ENCODE measurements at regions not wholly inside any gene's neighbourhood (a gene's known extent, or its start where the extent isn't known, plus 50 kb on each side); places are given as distances from the start of the nearest gene placed in this dataset.

GRCh38 chr15:91578511-91578910 is 275.0 kb upstream of the SLCO3A1 start:
- H3K27ac Mint-ChIP-seq (ENCODE audit: unreplicated experiment) = no peak overlapping the region
- TF ChIP-seq CTCF (IDR thresholded peaks at IDR 0.05) = no peak
- no peaks in the 10 kb centered on the region for H3K9me3 Mint-ChIP-seq (ENCODE audit: unreplicated experiment)
- H3K4me1 Mint-ChIP-seq (ENCODE audit: unreplicated experiment) = no peaks in the 10 kb centered on the region
- H3K4me3 Mint-ChIP-seq (ENCODE audit: unreplicated experiment) = no peak overlapping the region
- H3K27me3 Mint-ChIP-seq (ENCODE audit: unreplicated experiment) = no peaks in the 10 kb centered on the region
- DNase-seq (ENCODE audit: extremely low spot score, unreplicated experiment) = no peak
- H3K36me3 Mint-ChIP-seq (ENCODE audit: unreplicated experiment) = no peaks in the 10 kb centered on the region

GRCh38 chr15:91584895-91585294 is 268.6 kb upstream of the SLCO3A1 start:
- Mint-ChIP-seq H3K36me3 (ENCODE audit: unreplicated experiment) (no peaks in the 10 kb centered on the region), H3K4me3 (ENCODE audit: unreplicated experiment) (no peak overlapping the region), H3K27me3 (ENCODE audit: unreplicated experiment) (peaks cover 5% of the 10 kb centered on the region), H3K9me3 (ENCODE audit: unreplicated experiment) (peaks cover 7% of the 10 kb centered on the region), H3K4me1 (ENCODE audit: unreplicated experiment) (no peaks in the 10 kb centered on the region), H3K27ac (ENCODE audit: unreplicated experiment) (no peak overlapping the region)
- no peak for TF ChIP-seq CTCF (IDR thresholded peaks at IDR 0.05)
- no peak for DNase-seq (ENCODE audit: extremely low spot score, unreplicated experiment)

GRCh38 chr15:91586560-91586959 is 266.9 kb upstream of the SLCO3A1 start:
- TF ChIP-seq CTCF (IDR thresholded peaks at IDR 0.05) = no peak
- no peaks in the 10 kb centered on the region for H3K4me1 Mint-ChIP-seq (ENCODE audit: unreplicated experiment)
- H3K27me3 Mint-ChIP-seq (ENCODE audit: unreplicated experiment) = peaks cover 5% of the 10 kb centered on the region
- no peak overlapping the region for H3K27ac Mint-ChIP-seq (ENCODE audit: unreplicated experiment)
- H3K9me3 Mint-ChIP-seq (ENCODE audit: unreplicated experiment) = peaks cover 7% of the 10 kb centered on the region
- no peak overlapping the region for H3K4me3 Mint-ChIP-seq (ENCODE audit: unreplicated experiment)
- DNase-seq (ENCODE audit: extremely low spot score, unreplicated experiment) = no peak
- H3K36me3 Mint-ChIP-seq (ENCODE audit: unreplicated experiment) = no peaks in the 10 kb centered on the region

GRCh38 chr15:91589360-91589759 is 264.1 kb upstream of the SLCO3A1 start:
- H3K36me3 Mint-ChIP-seq (ENCODE audit: unreplicated experiment) = no peaks in the 10 kb centered on the region
- H3K4me1 Mint-ChIP-seq (ENCODE audit: unreplicated experiment) = no peaks in the 10 kb centered on the region
- peaks cover 7% of the 10 kb centered on the region for H3K9me3 Mint-ChIP-seq (ENCODE audit: unreplicated experiment)

DNA sequence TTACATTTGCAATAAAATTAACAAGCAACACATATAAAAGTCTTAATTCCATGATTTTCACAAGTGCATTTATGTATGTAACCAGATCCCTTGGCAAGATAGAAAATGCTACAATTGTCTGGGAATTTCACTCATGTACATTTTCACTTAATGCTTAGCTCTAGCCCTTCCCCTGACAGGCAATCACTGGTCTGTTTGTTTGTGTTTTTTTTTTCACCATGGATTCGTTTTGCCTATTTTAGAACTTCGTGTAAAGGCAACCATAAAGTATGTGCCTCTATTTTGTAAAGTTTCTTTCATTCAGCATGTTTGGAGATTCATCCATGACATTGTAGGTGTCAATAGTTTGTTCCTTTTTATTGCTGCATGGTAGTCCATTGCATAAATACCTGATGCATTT is 260.9 kb upstream of the SLCO3A1 start:
- H3K9me3 Mint-ChIP-seq (ENCODE audit: unreplicated experiment) = no peaks in the 10 kb centered on the region
- DNase-seq (ENCODE audit: extremely low spot score, unreplicated experiment) = no peak
- no peaks in the 10 kb centered on the region for H3K4me1 Mint-ChIP-seq (ENCODE audit: unreplicated experiment)
- no peak overlapping the region for H3K27ac Mint-ChIP-seq (ENCODE audit: unreplicated experiment)
- TF ChIP-seq CTCF (IDR thresholded peaks at IDR 0.05) = no peak
- no peaks in the 10 kb centered on the region for H3K36me3 Mint-ChIP-seq (ENCODE audit: unreplicated experiment)
- no peak overlapping the region for H3K4me3 Mint-ChIP-seq (ENCODE audit: unreplicated experiment)
- no peaks in the 10 kb centered on the region for H3K27me3 Mint-ChIP-seq (ENCODE audit: unreplicated experiment)

More at GRCh38 chr15:91589360-91589759, 264.1 kb upstream of the SLCO3A1 start:
- TF ChIP-seq CTCF (IDR thresholded peaks at IDR 0.05) = no peak
- Mint-ChIP-seq H3K27ac (ENCODE audit: unreplicated experiment) (no peak overlapping the region), H3K4me3 (ENCODE audit: unreplicated experiment) (no peak overlapping the region), H3K27me3 (ENCODE audit: unreplicated experiment) (peaks cover 5% of the 10 kb centered on the region)
- DNase-seq (ENCODE audit: extremely low spot score, unreplicated experiment) = no peak
